ENCODE measurements at regions not wholly inside any gene's neighbourhood (a gene's known extent, or its start where the extent isn't known, plus 50 kb on each side); places are given as distances from the start of the nearest gene placed in this dataset.

- no peak for DNase-seq
These were observed 764.5 kb downstream of the TUSC7 start for GRCh38 chr3:117473981-117474538.

GRCh38 chr3:117476572-117476971, 767.0 kb downstream of the TUSC7 start:
- no peak for DNase-seq

- no peak for DNase-seq
These were observed 767.7 kb downstream of the TUSC7 start for GRCh38 chr3:117477214-117477755.

- no peak for DNase-seq
These were observed 769.5 kb downstream of the TUSC7 start for GRCh38 chr3:117479095-117479494.

- no peak for DNase-seq
These were observed 770.9 kb downstream of the TUSC7 start for GRCh38 chr3:117480525-117480924.

GRCh38 chr3:117480972-117481371, 771.4 kb downstream of the TUSC7 start:
- no peak for DNase-seq

GRCh38 chr3:117483839-117484238, 774.3 kb downstream of the TUSC7 start:
- no peak for DNase-seq

- DNase-seq, result no peak
These were observed 776.3 kb downstream of the TUSC7 start for GRCh38 chr3:117485841-117486240.

GRCh38 chr3:117486719-117487716, 777.4 kb downstream of the TUSC7 start:
- DNase-seq, result no peak

- DNase-seq, result no peak
These were observed 779.4 kb downstream of the TUSC7 start for GRCh38 chr3:117488983-117489382.

GRCh38 chr3:117489663-117490079, 780.1 kb downstream of the TUSC7 start:
- no peak for DNase-seq

- no peak for DNase-seq
These were observed 781.1 kb downstream of the TUSC7 start for GRCh38 chr3:117490716-117491115.

GRCh38 chr3:117495620-117496019, 786.0 kb downstream of the TUSC7 start:
- DNase-seq, result no peak

- no peak for DNase-seq
These were observed 789.8 kb downstream of the TUSC7 start for GRCh38 chr3:117499189-117499870.

GRCh38 chr3:117507958-117508357, 798.4 kb downstream of the TUSC7 start:
- DNase-seq, result no peak

- DNase-seq, result no peak
These were observed 800.3 kb downstream of the TUSC7 start for GRCh38 chr3:117509858-117510257.

GRCh38 chr3:117510396-117510795, 800.8 kb downstream of the TUSC7 start:
- no peak for DNase-seq

- DNase-seq, result no peak
These were observed 803.4 kb downstream of the TUSC7 start for GRCh38 chr3:117512975-117513374.

GRCh38 chr3:117515309-117515708, 805.7 kb downstream of the TUSC7 start:
- no peak for DNase-seq

- DNase-seq, result no peak
These were observed 808.8 kb downstream of the TUSC7 start for GRCh38 chr3:117518364-117518763.

GRCh38 chr3:117519776-117520175, 810.2 kb downstream of the TUSC7 start:
- DNase-seq, result no peak

- no peak for DNase-seq
These were observed 811.0 kb downstream of the TUSC7 start for GRCh38 chr3:117520582-117520981.

GRCh38 chr3:117523418-117523817, 813.8 kb downstream of the TUSC7 start:
- DNase-seq, result no peak
